Pons (tissue), 1 donor: ENCODE measurements at regions not wholly inside any gene's neighbourhood (a gene's known extent, or its start where the extent isn't known, plus 50 kb on each side); places are given as distances from the start of the nearest gene placed in this dataset.

ENCODE experiments used
- DNase-seq: peaks from one replicate; pipeline ENCODE4 v3.0.0-alpha.2; 2016; ENCODE audit warnings: low spot score

- no peak for DNase-seq
Observed at GRCh38 chrX:42946544-42947194, 168.7 kb upstream of the PPP1R2C start.

GRCh38 chrX:42948723-42949657, 171.0 kb upstream of the PPP1R2C start:
- DNase-seq = no peak

DNA sequence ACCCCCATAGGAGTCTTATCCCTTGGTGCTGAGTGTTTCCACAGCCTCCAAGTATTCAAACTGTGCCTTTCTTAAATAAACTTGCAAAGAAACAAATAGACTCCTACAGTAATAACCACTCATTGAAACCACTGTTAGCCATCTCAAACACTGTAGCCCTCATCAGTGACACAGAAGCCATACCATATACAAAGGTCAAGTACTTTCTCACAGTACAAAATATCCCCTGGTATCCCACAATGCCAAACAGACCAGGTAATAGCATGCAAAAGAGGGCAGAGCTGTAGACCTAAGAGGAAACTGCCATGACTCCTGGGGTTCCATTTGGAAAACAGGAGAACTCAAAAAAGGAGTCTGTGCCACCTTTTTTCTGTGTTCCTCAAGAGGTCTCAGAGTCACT, 173.8 kb upstream of the PPP1R2C start:
- no peak for DNase-seq

GRCh38 chrX:42952621-42953020, 174.7 kb upstream of the PPP1R2C start:
- DNase-seq = no peak

GRCh38 chrX:42954880-42955279, 176.9 kb upstream of the PPP1R2C start:
- no peak for DNase-seq

DNA sequence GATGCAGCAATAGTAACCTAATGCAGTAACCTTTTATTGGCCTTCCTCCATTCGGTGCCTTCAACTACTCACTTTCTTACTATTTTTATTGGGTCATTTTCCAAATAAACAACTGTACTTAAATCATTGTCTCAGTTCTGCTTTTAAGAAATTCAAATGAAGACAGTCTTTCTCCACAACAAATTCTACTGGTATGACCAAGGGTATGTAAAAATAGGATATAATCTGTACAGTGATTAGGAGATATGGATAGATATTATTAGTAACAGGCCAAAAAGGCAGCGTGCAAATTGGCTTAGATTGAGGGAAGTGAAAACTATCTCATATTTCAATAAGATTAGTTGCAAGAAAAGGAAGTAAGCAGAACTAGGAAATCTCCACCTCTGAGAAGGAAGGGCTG, 177.4 kb upstream of the PPP1R2C start:
- DNase-seq = no peak

DNA sequence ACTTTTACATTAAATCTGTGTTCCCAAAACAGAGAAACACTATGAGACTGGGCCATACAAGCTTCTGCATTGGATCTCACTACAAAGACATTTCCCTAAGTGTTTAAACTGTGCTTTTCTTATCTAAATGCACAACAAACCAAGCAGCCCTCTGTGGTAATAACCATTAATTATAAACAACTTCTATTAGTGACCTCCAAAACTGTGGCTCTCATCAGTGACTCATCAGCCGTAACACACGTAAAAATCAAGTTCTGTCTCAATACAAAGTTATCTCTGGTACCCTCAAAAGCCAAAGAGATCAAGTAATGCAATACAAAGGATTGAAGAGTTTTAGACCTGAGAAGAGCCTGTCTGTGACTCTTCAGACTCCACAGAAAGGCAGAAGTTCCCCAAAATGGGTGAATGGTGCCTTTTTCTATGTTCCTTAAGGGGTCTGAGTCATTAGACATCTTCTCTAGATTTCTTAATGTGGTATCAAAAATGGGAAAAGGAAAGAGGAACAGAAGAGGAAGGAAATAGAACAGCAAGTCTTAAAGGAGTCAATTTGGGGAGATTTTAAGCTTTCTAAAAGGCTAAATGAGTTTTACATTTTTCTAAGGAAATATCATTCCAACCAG, 189.8 kb upstream of the PPP1R2C start:
- DNase-seq = peak; percentile 1

DNA sequence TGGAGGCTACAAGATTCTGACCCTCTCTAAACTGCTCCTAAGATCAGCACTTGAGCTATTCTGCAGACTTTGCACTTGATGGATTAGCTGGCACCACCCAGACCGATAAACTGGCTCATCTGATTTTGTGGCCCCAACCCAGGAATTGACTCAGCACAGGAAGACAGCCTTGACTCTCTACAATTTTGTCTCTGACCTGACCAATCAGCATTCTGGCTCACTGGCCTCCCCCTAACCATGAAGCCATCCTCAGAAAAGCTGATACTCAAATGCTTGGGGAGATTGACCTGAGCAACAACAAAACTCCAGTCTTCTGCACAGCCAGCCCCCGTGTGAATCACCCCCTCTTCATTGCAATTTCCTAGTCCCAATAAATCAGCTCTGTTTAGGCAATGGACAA, 195.4 kb upstream of the PPP1R2C start:
- no peak for DNase-seq

DNA sequence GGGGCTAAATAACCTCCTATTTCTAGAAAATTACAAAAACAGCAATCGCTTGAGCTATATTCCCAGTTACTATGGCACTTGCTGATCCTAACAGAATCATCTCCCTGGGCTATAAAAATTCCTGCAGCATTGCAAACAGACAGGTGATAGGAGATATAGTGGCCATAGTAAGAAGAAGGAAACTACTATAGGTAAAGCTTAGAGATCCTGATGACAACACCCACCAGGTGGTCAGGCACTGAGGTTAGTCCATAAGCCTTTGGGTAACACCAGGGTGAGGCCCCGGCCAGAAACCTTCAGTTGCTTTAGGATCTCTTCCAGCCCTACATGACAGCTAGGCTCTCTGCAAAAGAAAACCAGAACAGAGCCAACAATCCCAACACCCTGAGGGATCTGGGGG, 197.9 kb upstream of the PPP1R2C start:
- no peak for DNase-seq

DNA sequence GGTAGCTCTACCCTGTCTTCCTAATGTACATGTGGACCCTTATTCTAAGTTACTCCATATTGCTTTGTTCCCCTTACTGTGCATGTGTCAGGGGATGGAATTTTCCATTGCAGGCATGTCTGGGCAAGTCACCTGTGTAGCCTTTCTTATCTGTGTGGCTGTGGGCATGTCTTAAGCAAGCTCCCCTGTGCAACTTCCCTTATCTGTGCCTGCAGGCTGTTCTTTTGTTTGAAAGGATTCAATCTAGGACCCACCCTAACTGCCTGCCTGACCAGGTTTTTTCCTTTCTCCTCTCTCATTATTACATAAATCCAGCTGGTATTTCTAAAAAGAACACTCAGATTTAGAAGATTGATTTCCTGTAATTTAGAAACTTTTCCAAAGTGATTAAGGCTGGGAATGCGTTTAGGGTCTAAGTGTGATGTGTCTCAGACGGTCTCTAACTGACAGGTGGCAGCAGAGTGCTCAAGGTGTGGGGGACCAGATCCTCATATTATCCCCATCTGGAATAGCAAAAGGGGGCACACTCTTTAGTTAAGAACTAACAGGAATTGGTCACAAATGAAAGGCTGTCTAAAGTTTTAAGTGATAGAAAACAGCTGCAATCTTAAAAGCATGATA, 198.9 kb upstream of the PPP1R2C start:
- no peak for DNase-seq

- DNase-seq = no peak
Observed at GRCh38 chrX:42978655-42979379, 200.9 kb upstream of the PPP1R2C start.

GRCh38 chrX:42988700-42989099, 210.7 kb upstream of the PPP1R2C start:
- DNase-seq = no peak

DNA sequence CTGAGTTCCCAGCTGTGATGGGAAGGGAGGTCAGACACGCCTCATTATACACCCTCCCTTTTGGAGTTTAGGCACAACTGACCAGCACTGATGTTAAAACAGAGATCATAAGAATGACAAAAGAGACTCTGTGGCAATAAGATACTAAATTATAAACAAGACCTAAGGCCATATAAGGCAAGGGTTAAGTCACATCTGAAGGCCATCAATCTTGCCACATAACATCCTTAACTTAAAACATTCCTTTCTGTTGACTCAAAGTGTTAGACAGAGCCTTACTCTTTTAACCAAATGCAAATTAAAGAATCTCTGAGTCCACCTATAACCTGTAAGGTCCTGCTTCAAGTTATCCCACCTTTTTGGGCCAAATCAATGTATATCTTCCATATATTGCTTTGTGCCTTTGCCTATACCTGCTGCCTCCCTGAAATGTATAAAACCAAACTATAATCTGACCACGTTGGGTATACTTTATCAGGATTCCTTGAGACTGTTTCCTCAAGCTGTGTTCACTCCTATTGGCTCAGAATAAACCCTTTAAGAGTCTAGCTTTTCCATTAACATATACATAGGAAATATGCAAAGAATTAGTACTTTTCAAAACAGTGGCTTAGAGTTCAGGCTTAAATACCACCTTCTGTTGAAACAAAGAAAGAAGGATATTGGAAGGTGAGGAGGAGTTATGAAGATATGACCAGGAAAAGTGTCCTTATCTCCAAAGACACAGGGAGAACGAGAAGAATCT, 214.4 kb upstream of the PPP1R2C start:
- no peak for DNase-seq

- no peak for DNase-seq
Observed at GRCh38 chrX:42996861-42997260, 218.9 kb upstream of the PPP1R2C start.

DNA sequence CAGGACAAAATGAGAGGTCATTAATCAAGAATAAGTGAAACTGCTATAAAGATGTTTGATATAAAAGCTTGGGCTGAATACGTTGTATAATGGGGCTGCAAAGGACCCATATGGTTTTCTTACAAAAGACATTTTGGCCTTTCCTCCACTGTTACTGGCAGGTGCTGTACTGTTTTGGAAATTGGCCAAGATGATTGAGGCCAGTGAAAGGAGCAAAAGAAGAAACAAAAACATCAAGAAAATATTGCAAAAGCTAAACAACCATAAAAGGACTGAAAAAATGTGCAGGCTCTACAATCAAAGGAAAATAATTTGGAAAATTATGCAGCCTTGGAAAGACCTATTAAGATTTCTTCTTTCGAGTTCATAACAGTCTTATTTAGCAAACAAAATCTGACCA, 222.2 kb upstream of the PPP1R2C start:
- no peak for DNase-seq

DNA sequence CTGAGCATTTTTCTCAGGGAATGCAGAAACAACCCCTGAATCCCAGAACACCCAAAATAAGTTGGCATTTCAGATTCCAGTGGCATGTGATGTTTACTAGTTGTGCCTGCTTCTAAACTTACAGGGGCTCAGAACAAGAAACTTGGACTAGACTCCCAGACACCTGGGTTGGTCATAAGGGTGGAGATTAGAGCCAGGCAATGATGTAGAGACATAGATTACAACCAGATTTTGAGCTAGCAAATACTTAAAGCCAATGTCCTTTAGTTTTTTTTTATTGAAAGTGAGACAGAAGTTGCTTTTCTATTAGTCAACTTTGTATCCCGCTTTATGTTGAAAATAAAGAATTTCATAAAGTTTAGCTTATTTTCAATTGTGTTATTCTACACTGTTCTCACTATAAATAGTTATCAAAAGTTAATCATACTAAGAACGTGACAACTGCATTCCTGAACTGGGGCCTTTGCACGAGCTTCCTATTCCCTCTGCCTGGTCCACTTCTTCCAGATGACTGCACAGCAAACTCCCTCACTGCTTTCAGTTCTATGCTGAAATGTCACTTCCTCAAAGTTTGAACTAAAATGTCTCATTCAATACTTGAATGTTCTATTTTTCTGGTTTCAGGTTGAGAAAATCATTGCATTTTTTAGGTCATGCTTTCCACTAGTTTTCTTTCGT, 224.7 kb upstream of the PPP1R2C start:
- no peak for DNase-seq

GRCh38 chrX:43003204-43003565, 225.2 kb upstream of the PPP1R2C start:
- DNase-seq = no peak

DNA sequence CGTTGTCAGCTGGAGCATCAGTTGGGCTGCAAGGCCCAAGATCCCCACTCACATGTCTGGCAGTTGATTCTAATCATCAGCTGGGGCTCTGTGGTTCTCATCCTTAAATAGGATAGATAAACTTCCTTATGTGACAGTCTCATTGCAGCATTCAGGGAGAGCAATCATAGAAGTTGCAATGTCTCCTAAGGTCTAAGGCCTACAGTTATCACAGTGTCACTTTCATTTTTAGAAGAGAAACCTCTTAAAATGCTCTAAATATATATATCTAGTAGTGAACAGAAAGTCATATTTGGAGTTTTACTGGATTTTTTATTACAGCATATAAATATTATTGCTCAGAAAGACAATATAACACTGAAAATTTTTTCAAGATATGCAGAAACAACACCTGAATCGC, 226.0 kb upstream of the PPP1R2C start:
- no peak for DNase-seq

GRCh38 chrX:43005561-43005960, 227.6 kb upstream of the PPP1R2C start:
- DNase-seq = no peak

DNA sequence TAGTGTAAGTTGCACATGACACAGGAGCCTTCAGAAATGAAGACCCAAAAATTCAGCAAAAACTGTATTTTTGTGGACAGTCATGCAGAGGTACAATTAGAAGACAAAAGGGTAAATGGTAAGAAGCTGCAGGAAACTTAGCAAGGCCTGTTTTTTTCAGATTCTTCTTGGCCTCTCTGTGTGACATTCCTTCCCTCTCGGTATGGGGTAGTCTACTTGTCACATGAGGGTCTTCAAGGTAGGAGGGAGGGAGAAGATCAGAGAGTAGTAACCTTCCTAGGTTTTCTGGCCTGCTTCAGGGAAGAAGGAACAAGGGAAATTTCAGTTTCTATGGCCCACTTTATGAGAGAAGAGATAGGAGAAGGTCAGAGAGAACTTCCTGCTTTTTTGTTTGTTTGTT, 230.4 kb upstream of the PPP1R2C start:
- no peak for DNase-seq

DNA sequence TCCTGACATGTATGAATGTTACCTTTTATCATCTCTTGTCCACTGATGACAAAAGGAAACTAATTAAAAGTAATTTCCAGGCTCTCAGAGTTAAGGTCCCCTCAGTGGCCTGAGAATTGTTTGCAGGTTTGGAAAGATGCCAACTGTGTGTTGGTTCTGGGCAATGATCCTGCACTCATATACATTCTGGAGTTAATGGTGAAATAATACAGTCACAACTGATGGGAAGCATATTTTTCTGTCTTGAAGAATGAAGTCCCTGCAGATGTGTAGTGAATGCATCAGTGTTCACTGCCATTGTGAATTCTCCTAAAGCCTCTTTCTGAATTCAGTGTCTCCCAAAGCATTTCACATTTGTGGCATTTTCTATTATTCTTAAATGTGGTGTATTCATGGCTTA, 238.1 kb upstream of the PPP1R2C start:
- DNase-seq = no peak
